ENCODE measurements at regions not wholly inside any gene's neighbourhood (a gene's known extent, or its start where the extent isn't known, plus 50 kb on each side); places are given as distances from the start of the nearest gene placed in this dataset.

- intact Hi-C loops (cut with micrococcal nuclease): no loop called here
- no peaks in the 10 kb centered on the region for H3K4me1 ChIP-seq (ENCODE audit: control insufficient read depth in 2 of 2, insufficient read depth in 2 of 2, low read length in 2 of 2)
- H3K4me2 ChIP-seq (replicated peaks; ENCODE audit: low read depth, low read length, poor library complexity, severe bottlenecking): no peak overlapping the region
- no peak overlapping the region for H3K4me3 ChIP-seq (ENCODE audit: control extremely low read depth in 1 of 5, extremely low read depth in 1 of 5, insufficient read depth in 1 of 5, low read depth in 2 of 5, low read length in 4 of 5)
- no peaks in the 10 kb centered on the region for H3K27me3 ChIP-seq (replicated peaks in 1 of 4; ENCODE audit: control extremely low read depth in 1 of 4, control insufficient read depth in 3 of 4, insufficient read depth in 4 of 4, low read length in 3 of 4)
- no peaks in the 10 kb centered on the region for H3K9me3 ChIP-seq (ENCODE audit: control extremely low read depth in 1 of 3, control insufficient read depth in 2 of 3, insufficient read depth in 1 of 3, low read length in 2 of 3)
- WGBS (ENCODE audit: insufficient coverage): no CpG with 5 or more reads among the region's 1 CpG
- H3K4me1 Mint-ChIP-seq: no peaks in the 10 kb centered on the region
- H3K79me2 ChIP-seq (ENCODE audit: control insufficient read depth, insufficient read depth, low read length): no peaks in the 10 kb centered on the region
- no peak overlapping the region for H3K9ac ChIP-seq (ENCODE audit: low read length)
- no peaks in the 10 kb centered on the region for H3K9me3 Mint-ChIP-seq (ENCODE audit: insufficient read depth)
- no peak overlapping the region for H3K4me3 Mint-ChIP-seq
- no peak overlapping the region for H3K27ac ChIP-seq (ENCODE audit: low read length in 2 of 2)
- ChIA-PET CTCF (no interaction called here), POLR2A (no interaction called here)
- TF ChIP-seq, protein P1, sequence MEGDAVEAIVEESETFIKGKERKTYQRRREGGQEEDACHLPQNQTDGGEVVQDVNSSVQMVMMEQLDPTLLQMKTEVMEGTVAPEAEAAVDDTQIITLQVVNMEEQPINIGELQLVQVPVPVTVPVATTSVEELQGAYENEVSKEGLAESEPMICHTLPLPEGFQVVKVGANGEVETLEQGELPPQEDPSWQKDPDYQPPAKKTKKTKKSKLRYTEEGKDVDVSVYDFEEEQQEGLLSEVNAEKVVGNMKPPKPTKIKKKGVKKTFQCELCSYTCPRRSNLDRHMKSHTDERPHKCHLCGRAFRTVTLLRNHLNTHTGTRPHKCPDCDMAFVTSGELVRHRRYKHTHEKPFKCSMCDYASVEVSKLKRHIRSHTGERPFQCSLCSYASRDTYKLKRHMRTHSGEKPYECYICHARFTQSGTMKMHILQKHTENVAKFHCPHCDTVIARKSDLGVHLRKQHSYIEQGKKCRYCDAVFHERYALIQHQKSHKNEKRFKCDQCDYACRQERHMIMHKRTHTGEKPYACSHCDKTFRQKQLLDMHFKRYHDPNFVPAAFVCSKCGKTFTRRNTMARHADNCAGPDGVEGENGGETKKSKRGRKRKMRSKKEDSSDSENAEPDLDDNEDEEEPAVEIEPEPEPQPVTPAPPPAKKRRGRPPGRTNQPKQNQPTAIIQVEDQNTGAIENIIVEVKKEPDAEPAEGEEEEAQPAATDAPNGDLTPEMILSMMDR (IDR thresholded peaks at IDR 0.05): no peak
- TF ChIP-seq EZH2 (IDR thresholded peaks at IDR 0.05; ENCODE audit: borderline replicate concordance, insufficient read depth, low read depth, low read length, poor library complexity, severe bottlenecking): no peak
- DNase-seq (no peak), ATAC-seq (ENCODE audit: low read depth) (no peak)
- no peak overlapping the region for H3K27ac Mint-ChIP-seq
- peaks cover 8% of the 10 kb centered on the region for H3K27me3 Mint-ChIP-seq
- no peak overlapping the region for H2AFZ ChIP-seq (ENCODE audit: insufficient read depth, low read depth, low read length, poor library complexity, severe bottlenecking)
- H4K20me1 ChIP-seq (ENCODE audit: control insufficient read depth, insufficient read depth, low read length, poor library complexity, severe bottlenecking): no peaks in the 10 kb centered on the region
- no peaks in the 10 kb centered on the region for H3K36me3 ChIP-seq (replicated peaks in 1 of 2; ENCODE audit: control extremely low read depth in 1 of 2, control insufficient read depth in 1 of 2, extremely low read depth in 1 of 2, insufficient read depth in 2 of 2, low read length in 1 of 2)
These were observed 455.6 kb upstream of the AKR1E2 start for GRCh38 chr10:4370376-4370775.

GRCh38 chr10:4361581-4361980 is 464.4 kb upstream of the AKR1E2 start:
- Mint-ChIP-seq H3K27me3 (peaks cover 9% of the 10 kb centered on the region), H3K9me3 (ENCODE audit: insufficient read depth) (no peaks in the 10 kb centered on the region), H3K4me3 (no peak overlapping the region), H3K27ac (no peak overlapping the region), H3K4me1 (no peaks in the 10 kb centered on the region)
- Histone ChIP-seq H3K79me2 (ENCODE audit: control insufficient read depth, insufficient read depth, low read length) (no peaks in the 10 kb centered on the region), H3K4me2 (replicated peaks; ENCODE audit: low read depth, low read length, poor library complexity, severe bottlenecking) (no peak overlapping the region), H3K36me3 (replicated peaks in 1 of 2; ENCODE audit: control extremely low read depth in 1 of 2, control insufficient read depth in 1 of 2, extremely low read depth in 1 of 2, insufficient read depth in 2 of 2, low read length in 1 of 2) (no peaks in the 10 kb centered on the region), H3K4me1 (ENCODE audit: control insufficient read depth in 2 of 2, insufficient read depth in 2 of 2, low read length in 2 of 2) (no peaks in the 10 kb centered on the region), H4K20me1 (ENCODE audit: control insufficient read depth, insufficient read depth, low read length, poor library complexity, severe bottlenecking) (no peaks in the 10 kb centered on the region), H2AFZ (ENCODE audit: insufficient read depth, low read depth, low read length, poor library complexity, severe bottlenecking) (no peak overlapping the region), H3K27me3 (replicated peaks in 1 of 4; ENCODE audit: control extremely low read depth in 1 of 4, control insufficient read depth in 3 of 4, insufficient read depth in 4 of 4, low read length in 3 of 4) (peaks cover 0 to 3% (median 0%) of the 10 kb centered on the region in 4 experiments), H3K9ac (ENCODE audit: low read length) (no peak overlapping the region), H3K9me3 (ENCODE audit: control extremely low read depth in 1 of 3, control insufficient read depth in 2 of 3, insufficient read depth in 1 of 3, low read length in 2 of 3) (no peaks in the 10 kb centered on the region), H3K27ac (ENCODE audit: low read length in 2 of 2) (no peak overlapping the region), H3K4me3 (ENCODE audit: control extremely low read depth in 1 of 5, extremely low read depth in 1 of 5, insufficient read depth in 1 of 5, low read depth in 2 of 5, low read length in 4 of 5) (no peak overlapping the region)
- TF ChIP-seq, protein P1 (IDR thresholded peaks at IDR 0.05): no peak
- TF ChIP-seq EZH2 (IDR thresholded peaks at IDR 0.05; ENCODE audit: borderline replicate concordance, insufficient read depth, low read depth, low read length, poor library complexity, severe bottlenecking): no peak
- ATAC-seq (ENCODE audit: low read depth) (no peak), DNase-seq (no peak)
- ChIA-PET POLR2A (no interaction called here), CTCF (no interaction called here)
- WGBS (ENCODE audit: insufficient coverage): 71% methylated on average over 1 of the region's 3 CpGs
- intact Hi-C loops (cut with micrococcal nuclease): no loop called here

All from B cell (primary cell).